HG03159 (cell line): ENCODE measurements at regions not wholly inside any gene's neighbourhood (a gene's known extent, or its start where the extent isn't known, plus 50 kb on each side); places are given as distances from the start of the nearest gene placed in this dataset.

ENCODE experiments used
- ATAC-seq: cut with Tn5 transposase; IDR thresholded peaks from one replicate; pipeline ENCODE4 v1.9.1; 2021; ENCODE audit warnings: mild to moderate bottlenecking, moderate library complexity; ENCODE audit not compliant: unreplicated experiment

DNA sequence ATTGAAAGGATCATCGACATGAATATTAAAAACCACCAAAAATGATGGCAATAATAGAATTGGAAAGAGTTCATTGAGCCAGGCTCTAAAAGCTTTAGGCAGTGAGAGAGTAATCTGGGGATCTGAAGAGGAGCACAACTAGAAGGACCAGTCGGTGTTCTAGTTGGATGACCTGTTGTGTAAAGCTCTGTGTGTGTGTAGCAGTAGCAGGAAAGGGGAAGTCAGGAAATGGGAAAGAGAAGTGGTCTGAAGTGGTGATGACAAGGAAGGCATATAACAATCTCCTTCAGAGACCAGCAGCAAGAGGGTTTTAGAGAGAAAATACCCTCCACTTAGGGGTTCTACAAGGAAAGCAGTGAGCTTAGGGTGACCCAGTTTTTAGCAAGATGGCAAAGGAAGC lies 539.2 kb downstream of the HTR7 start:
- ATAC-seq: no peak

DNA sequence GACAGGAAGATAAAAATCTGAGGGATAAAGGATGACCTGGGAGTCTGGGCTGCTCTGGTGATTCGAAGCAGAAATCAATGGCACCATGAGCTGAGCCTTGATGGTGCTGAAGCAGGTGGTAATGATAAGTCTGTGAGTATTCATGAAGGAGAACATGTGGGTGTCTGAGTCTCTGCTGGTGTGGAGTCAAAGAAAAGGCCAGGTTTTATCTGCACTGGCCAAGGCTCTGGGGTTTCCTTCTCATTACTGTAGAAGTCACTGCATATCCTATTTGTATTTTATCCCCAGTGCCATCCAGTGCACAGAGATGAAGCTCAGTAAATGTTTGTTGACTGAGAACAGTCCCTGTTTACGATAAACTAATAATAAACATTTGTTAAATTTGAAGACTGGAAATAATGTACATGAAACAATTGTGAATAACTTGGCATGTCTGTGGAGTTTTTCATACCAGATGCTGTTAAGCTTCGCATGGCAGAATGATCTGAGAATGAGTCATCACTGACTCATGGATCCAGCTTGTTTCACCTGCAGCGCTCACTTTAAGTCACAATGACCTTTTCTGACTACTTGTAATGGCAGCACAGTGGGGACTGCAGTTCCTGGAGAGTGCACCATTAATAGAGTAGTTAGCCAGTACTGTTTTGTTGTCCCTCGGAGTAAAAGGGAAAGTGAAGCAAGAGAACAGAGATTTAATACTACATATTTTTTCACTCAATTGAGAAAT lies 538.5 kb downstream of the HTR7 start:
- ATAC-seq: peak; percentile 82

DNA sequence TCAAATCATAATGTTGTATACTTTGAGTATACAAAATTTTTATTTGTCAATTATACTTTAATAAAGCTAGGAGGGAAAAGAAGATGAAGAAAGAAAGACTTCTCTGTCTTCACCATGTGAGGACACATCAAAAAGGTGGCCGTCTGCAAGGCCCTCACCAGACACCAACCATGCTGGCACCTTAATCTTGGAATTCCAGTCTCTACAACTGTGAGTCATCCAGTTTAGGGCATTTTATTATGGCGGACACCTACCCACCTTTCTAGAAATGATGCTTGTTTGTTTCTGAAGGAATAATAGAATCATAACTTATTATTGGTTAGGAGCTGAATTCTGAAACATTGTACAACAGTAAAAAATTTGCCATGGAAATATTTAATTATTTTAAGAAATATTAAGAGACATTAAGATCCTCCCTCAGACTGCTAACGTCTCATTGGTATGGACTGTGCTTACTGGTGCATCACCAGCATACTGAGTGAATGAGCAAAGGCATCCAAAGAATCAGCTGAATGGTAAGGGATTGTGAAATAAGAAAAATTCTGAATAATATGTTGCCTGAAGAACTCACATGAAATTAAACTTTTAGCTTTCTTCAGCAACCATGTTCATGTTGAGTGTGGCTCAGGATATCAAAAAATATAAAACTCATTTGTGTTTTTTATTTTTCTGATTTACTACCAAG lies 536.6 kb downstream of the HTR7 start:
- ATAC-seq: no peak

GRCh38 chr10:90326498-90327267 lies 531.2 kb downstream of the HTR7 start:
- ATAC-seq: no peak

DNA sequence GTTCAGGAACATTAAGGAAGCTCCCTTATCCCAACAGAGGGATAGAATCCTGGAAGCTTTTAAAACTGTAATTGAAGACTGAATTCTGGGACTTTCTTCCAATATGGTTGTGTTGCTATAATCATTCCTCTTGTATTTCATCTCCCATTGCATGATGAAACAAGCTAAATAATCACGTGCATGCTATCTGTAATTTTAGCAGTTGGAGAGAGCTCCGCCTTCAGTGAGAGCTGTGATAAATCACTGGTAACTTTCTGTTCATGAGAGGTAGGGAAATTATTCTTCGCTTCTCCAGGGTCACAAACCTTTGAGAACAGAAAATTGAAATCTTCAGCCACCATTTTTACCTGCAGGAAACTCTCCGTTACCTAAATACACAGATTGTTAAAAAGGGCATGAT lies 530.2 kb downstream of the HTR7 start:
- no peak for ATAC-seq

DNA sequence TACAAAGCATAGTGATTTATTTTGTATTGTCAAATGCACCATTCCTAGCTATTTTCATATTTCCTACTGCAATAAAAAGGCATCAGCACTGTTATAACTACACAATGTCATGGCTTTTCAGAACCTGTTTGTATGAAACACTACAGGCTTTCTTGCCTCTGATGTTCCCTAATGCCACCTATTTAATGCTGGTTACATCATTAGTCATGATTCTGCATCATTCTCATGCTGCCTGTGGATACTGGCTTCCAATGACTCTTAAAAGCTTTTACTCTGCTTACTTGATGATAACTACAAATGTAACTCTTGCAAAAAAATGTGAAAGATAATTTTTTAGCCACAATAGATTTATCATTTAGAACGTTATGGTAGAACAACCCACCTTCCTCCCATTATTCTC lies 529.4 kb downstream of the HTR7 start:
- ATAC-seq: no peak

DNA sequence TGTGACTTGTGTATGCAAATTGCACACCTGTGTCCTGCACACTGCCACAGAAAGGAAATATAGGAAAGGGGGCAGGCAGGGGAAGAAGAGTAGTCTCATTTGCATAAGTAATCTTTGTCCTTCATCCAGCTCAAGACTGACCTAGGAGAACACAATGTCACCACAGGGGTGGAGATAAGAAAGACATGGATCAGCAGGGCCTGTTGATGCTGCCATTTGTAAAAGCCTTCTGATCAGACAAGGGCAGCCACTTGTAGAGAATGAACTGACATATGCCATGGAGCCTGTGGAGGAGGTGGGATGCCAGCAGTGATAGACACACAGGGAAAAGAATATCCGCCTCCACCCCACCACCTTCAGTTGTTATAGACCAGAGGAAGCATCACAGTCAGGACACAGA lies 528.9 kb downstream of the HTR7 start:
- ATAC-seq: no peak

DNA sequence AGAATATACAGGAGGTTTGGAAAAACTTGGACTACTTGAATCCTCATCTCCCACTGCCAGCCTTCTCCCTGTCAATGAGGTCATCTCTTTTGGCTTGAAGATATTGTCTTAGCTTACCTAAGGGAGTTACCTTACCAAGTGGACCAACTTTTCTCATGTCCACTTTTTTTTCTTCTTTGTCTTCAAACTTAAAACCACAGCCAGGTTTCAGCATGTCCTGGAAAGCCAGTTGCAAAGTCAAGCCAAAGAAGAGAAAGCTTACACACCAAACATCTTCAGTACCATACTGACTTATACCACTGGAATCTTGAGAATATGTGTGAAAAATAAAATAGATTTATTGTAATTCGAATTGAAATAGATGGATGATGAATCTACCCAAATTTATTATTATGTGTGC lies 520.5 kb downstream of the HTR7 start:
- ATAC-seq: no peak

GRCh38 chr10:90342480-90342879 lies 515.4 kb downstream of the HTR7 start:
- ATAC-seq: no peak

- ATAC-seq: no peak
Observed at GRCh38 chr10:90344226-90344625, 513.6 kb downstream of the HTR7 start.

DNA sequence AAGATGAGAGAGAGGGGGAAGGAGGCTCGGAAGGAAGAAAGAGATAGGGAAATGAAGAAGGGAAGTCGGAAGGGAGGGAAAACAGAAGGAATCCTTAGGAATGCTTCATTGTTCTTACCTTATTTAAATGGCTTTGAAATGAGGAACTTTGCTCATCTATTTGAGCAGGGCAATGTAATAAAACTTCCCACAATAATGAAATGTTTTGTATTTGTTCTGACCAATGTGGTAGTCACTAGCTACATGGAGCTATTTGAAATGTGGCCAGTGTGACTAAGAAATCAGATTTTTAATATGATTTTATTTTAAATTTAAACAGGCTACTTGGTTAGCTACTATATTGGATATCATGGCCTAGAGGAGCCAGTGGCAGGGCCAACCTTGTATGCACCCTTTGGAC lies 510.6 kb downstream of the HTR7 start:
- ATAC-seq: no peak

DNA sequence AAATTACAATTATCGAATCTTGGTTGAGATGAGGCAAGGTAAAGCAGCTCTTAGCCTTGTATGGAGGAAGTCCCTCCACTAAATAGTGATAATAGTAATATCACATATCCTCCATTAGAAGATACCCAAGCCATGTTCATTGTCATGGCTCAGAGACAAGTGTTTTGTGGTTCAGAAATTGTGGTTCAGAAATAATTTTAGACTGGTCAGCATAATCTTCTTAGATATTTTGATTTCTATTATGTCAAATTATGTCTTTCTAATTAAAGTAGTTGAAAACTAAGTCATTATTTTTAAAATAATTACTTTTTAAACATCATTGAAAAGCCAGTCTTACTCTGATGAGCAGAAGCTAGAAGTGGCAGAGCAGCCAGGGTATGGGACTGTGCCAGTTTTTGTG lies 507.7 kb downstream of the HTR7 start:
- no peak for ATAC-seq

DNA sequence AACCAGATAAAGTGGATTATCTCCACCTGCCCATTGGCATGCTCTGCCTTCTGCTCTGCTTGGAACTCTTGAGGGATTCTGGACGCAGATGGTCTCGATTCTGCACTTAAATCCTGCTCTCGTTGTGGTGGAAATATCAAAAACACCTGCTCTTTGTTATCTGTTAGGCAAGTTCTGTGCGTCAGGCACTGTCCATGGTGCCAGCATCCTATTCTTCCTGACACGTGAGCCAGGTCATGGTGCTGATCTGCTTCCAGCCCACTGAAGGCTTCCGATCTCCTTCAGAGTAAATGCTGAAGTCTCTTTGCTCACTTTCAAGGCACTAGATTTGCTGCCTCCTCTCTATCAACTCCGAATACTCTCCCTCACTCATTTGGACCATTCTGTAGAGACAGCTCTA lies 505.6 kb downstream of the HTR7 start:
- ATAC-seq: no peak

DNA sequence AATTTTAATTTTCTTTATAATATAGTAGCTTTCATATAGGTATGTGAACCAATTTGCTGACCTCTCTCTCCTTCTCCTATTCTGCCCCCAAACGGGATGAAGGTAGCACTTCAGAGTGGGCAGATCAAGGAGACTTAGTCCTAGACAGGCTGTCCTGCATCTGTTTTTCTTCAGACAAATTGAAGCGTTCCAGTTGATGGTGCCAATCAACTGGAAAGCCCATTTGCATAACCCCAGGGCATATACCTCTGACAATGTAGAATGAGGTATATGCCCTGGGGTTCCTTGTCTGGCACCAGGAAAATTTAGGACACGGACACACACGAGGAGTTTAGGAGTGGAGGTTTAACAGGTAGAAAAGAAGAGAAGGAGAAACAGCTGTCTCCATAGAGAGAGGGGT lies 502.9 kb downstream of the HTR7 start:
- no peak for ATAC-seq

DNA sequence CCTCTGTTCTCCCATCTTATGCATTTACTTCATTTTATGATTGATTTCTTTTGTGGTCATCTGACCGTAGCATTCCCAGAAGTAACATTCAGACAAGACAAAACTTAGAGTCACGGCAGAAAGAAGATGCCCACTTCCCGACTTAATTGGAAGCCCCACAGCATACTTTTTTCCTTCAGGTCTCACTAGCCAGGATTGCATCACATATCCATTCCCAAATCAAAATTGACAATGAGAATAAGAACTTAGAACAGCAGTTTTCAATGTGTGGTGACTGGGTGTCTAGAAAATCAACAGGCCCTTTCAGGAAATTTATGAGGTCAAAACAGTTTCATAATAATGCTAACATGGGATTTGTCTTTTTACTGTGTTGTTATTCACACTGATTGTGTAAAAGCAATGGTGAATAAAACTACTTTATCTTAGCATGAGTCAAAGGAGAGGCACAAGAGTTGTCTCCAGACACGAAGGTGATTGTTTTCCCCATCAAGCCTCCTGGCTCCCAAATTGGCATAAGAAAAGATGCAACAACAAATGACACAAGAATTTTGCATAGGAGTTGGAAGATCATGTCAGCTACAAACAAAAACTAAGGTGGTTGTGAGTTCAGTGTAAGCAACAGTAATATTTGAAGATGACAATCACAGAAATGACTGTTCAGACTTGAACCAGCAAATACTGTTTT lies 493.9 kb downstream of the HTR7 start:
- ATAC-seq: no peak

DNA sequence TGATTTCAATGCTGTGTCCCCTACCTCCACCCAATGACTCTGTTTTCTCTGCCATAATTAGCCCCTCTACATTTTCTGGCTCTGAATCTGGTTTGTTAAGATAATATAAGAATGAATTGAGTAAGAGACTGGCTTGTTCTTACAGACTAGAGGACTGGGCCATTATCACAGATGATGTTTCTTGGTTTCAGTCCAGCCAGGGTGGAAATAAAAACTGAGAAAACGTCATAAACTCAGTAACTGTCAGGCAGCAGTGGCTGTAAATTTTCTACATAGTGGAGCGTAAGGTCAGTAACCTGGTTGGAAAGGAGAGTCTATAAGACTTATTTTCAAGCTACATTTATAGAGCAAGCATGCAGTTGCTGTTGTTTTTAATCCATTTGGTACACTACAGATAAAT lies 485.4 kb downstream of the HTR7 start:
- ATAC-seq: no peak

DNA sequence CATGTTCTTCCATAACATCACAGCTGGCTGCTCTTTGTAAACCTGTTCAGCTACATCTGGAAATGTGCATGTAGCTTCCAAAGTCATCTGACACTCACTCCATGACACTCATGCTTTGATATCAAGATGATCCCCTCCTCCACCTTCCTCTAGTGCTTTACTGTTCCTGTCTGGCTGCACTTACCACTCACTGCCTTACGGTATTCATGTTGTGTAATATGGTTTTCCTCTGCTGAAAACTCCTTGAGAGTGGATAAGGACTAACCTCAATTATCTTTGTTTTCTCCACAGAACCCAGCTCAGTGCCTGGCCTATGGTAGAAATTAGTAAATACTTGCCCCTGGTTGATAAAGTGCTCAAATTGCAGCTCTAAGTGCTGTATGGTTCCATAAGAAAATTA lies 483.9 kb downstream of the HTR7 start:
- ATAC-seq: no peak

DNA sequence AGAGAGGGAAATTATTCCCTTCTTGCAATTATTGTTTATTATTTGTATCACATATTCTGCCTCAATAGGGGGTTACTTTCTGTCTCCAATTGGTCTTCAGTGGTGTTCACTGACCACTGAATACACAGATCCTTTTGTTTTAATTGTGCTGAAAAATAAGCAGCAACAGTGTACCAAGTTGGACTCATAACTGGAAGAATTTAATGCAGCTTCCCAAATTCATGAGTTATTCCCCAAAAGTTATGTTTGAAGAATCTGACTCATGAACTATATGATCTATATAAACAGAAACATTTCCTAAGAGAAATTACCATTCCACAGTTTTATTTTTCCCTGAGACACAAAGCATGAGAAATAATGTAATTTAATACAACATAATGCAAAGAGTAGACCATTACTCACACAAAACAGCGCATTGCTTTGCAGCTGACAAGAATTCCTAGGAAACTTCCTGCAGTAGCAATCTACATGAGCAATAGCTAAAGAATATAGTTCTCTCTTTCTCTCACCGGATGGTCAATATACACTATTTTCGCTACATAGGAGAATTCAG lies 479.2 kb downstream of the HTR7 start:
- no peak for ATAC-seq

DNA sequence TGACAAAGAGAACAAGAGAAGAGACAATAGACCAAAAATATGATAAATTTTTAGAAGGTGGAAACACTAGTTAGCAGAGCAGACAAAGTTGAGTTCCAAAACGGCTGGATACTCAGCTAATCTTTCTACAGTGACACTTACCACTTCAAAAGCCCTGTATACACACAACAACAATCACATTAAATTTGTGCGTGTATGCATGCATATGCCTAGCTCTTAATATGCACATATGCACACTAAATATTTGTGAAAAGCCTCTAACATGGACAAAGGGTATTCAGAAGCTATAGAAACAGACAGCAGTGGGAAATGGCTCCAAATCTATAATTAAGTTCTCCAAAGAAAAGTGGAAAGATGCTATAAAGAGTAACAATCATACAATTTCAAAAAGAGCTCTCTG lies 476.4 kb downstream of the HTR7 start:
- ATAC-seq: no peak

GRCh38 chr10:90389876-90390275 lies 468.0 kb downstream of the HTR7 start:
- ATAC-seq: no peak

- ATAC-seq: no peak
Observed at GRCh38 chr10:90394311-90394710, 463.5 kb downstream of the HTR7 start.
